Progenitor cell of endocrine pancreas (in vitro differentiated cells): ENCODE measurements at regions not wholly inside any gene's neighbourhood (a gene's known extent, or its start where the extent isn't known, plus 50 kb on each side); places are given as distances from the start of the nearest gene placed in this dataset.

ENCODE experiments used
- DNase-seq: peaks from one replicate; pipeline ENCODE4 v3.0.0; 2021; ENCODE audit warnings: low spot score; ENCODE audit not compliant: unreplicated experiment
- H3K27ac Mint-ChIP-seq: 2 replicates; pipeline ENCODE4 v1.8.0; 2021; ENCODE audit warnings: mild to moderate bottlenecking, moderate library complexity, mixed read lengths
- H3K27me3 Mint-ChIP-seq: 2 replicates; pipeline ENCODE4 v1.8.0; 2021; ENCODE audit warnings: mixed read lengths
- H3K36me3 Mint-ChIP-seq: 2 replicates; pipeline ENCODE4 v1.8.0; 2022; ENCODE audit warnings: mixed read lengths; ENCODE audit not compliant: insufficient read depth
- H3K4me1 Mint-ChIP-seq: 2 replicates; pipeline ENCODE4 v1.8.0; 2021; ENCODE audit warnings: low read depth, mixed read lengths
- H3K4me3 Mint-ChIP-seq: 2 replicates; pipeline ENCODE4 v1.8.0; 2021; ENCODE audit warnings: low read depth, mild to moderate bottlenecking, moderate library complexity, mixed read lengths
- H3K9me3 Mint-ChIP-seq: 2 replicates; pipeline ENCODE4 v1.8.0; 2021; ENCODE audit warnings: low read depth, mixed read lengths
- TF ChIP-seq, protein P1 (sequence below): fragments of 200-600 bp; sonication (generic); IDR thresholded peaks from one replicate; pipeline ENCODE4 v1.5.0; 2021; ENCODE audit warnings: antibody characterized with exemption, mild to moderate bottlenecking; ENCODE audit not compliant: unreplicated experiment

DNA sequence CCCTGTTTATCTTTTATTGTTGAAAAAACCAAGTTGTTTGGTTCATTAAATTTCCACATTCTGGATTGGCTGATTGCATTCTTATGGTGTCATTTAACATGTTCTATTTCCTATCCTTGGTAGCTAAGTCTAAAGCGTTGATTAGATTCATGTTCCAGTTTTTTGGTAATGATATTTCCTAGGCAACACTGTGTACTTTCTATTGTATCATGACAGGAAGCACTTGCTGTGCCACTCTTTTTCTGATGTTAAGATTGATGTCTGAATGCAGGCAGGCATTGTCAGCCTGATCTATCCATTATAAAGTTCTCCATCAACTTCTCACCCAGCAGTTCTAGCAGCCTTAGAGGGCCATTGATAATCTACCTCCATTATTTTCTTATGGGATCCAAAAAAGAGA is 91.1 kb upstream of the ARID2 start:
- H3K4me1 Mint-ChIP-seq, result no peaks in the 10 kb centered on the region
- no peak overlapping the region for H3K4me3 Mint-ChIP-seq
- no peak for DNase-seq
- H3K9me3 Mint-ChIP-seq, result peaks cover 12% of the 10 kb centered on the region
- TF ChIP-seq, protein P1, sequence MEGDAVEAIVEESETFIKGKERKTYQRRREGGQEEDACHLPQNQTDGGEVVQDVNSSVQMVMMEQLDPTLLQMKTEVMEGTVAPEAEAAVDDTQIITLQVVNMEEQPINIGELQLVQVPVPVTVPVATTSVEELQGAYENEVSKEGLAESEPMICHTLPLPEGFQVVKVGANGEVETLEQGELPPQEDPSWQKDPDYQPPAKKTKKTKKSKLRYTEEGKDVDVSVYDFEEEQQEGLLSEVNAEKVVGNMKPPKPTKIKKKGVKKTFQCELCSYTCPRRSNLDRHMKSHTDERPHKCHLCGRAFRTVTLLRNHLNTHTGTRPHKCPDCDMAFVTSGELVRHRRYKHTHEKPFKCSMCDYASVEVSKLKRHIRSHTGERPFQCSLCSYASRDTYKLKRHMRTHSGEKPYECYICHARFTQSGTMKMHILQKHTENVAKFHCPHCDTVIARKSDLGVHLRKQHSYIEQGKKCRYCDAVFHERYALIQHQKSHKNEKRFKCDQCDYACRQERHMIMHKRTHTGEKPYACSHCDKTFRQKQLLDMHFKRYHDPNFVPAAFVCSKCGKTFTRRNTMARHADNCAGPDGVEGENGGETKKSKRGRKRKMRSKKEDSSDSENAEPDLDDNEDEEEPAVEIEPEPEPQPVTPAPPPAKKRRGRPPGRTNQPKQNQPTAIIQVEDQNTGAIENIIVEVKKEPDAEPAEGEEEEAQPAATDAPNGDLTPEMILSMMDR, result no peak
- no peaks in the 10 kb centered on the region for H3K36me3 Mint-ChIP-seq
- H3K27me3 Mint-ChIP-seq, result peaks cover 3% of the 10 kb centered on the region
- no peak overlapping the region for H3K27ac Mint-ChIP-seq

DNA sequence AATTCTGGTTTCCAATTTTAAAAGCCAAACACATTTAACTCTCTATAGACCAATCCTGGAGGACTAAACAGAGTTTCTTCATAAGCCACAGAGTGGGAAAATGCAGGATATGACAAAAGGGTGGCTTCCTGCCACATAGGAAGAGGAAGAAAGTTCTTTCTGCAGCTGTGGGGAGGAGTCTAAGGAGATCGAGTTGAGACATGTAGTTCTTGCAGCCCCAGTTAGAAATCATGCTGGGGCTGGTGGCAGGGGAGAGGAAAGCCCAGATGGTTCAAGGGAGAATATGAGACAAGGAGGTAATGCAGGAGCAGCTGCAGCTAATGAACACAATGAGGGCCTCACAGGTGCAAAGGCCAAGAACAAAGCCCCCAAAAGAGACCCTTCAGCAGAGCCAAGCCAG is 85.0 kb upstream of the ARID2 start:
- no peak for DNase-seq
- Mint-ChIP-seq H3K27me3 (peaks cover 1% of the 10 kb centered on the region), H3K9me3 (peaks cover 4% of the 10 kb centered on the region), H3K36me3 (no peaks in the 10 kb centered on the region), H3K4me1 (peaks cover 7% of the 10 kb centered on the region), H3K4me3 (no peak overlapping the region), H3K27ac (no peak overlapping the region)
- TF ChIP-seq, protein P1, result no peak

DNA sequence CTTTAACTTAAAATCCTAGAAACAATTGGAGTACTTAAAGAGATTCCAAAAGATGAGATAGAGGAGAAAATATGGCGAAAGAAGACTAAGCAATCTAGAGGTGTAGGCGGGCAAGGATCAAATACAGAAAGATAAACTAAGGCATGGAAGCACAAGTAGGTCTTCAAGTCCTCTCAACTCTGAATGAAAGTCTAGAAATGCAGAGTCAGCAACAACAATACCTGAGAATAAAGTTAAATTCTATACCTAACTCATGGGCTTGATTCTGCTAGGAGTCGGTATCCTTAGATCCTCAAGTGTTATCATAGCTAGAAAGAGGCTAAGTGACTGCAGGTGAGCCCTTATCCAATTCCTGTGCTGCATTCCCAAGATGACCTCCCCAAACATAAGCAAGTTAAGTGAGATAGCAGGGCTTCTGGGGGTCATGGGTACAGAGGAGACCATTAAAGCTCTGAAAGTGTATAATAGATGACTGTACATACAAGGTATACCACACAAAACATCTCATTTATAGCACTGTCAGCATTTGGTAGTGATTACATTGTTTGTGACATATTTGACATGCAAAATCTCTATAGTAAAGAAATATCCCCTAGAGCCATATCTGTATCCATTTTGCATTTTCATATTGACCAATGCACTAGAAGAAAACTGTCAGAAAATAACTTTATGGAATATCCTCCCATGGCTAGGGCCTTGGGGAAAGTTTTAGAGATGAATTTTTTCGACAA is 82.5 kb upstream of the ARID2 start:
- Mint-ChIP-seq H3K4me3 (no peak overlapping the region), H3K27ac (peak overlapping the region; percentile 12), H3K36me3 (no peaks in the 10 kb centered on the region), H3K27me3 (peaks cover 7% of the 10 kb centered on the region), H3K4me1 (peaks cover 7% of the 10 kb centered on the region), H3K9me3 (peaks cover 3% of the 10 kb centered on the region)
- DNase-seq, result no peak
- TF ChIP-seq, protein P1, result no peak

DNA sequence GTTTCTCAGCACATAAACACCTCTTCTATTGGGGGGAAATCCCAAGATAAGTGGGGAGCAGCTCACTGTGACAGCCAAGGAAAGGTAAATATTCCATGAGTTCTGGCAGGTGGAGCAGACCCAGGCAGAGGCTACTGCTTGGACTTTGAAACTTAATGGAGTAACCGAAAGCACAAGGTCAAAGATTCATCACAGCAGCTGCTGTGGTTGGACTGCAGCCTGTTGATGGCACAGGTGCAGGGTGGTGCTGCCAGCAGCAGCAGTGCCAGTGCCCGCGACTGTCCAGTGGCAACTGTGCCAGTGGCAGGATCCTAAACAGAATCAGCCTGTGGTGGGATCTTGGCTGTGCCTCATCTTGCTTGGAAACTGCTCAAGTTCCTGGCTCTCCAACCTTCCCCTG is 81.4 kb upstream of the ARID2 start:
- H3K27me3 Mint-ChIP-seq, result peaks cover 7% of the 10 kb centered on the region
- H3K4me1 Mint-ChIP-seq, result peaks cover 7% of the 10 kb centered on the region
- H3K27ac Mint-ChIP-seq, result no peak overlapping the region
- H3K4me3 Mint-ChIP-seq, result no peak overlapping the region
- TF ChIP-seq, protein P1, result no peak
- H3K36me3 Mint-ChIP-seq, result no peaks in the 10 kb centered on the region
- H3K9me3 Mint-ChIP-seq, result peaks cover 3% of the 10 kb centered on the region
- no peak for DNase-seq

DNA sequence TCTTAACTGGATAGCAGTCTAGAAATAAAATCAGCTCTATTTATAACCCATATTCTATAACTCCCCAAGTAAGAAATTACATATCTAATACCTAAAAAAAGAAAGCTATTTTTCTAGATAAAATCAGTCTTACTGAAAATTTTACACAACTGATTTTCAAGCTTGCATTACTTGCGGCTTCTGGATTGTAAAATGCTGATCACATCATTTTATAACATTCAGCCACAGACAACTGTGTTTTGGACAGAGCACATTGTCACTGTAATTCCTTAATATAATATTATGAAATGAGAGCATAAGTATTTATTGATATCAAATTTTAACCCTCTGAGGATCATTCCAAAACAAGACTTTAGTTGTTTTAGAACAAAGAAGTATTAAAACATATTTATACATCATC is 78.5 kb upstream of the ARID2 start:
- Mint-ChIP-seq H3K36me3 (no peaks in the 10 kb centered on the region), H3K9me3 (peaks cover 3% of the 10 kb centered on the region), H3K27ac (no peak overlapping the region), H3K4me3 (no peak overlapping the region), H3K4me1 (peaks cover 7% of the 10 kb centered on the region), H3K27me3 (peaks cover 7% of the 10 kb centered on the region)
- TF ChIP-seq, protein P1, result no peak
- DNase-seq, result no peak
